Liver (tissue), 3 donors: ENCODE measurements at regions not wholly inside any gene's neighbourhood (a gene's known extent, or its start where the extent isn't known, plus 50 kb on each side); places are given as distances from the start of the nearest gene placed in this dataset.

Experiments used
- CTCF ChIP-seq: fragments of 150-350 bp; IDR thresholded peaks from 2 replicates; pipeline ENCODE4 v1.5.1; 2017; ENCODE audit warnings: improper control_type of control experiment, low read depth, low read length; ENCODE audit not compliant: missing input control
- EGR1 ChIP-seq, 2 donors: IDR thresholded peaks; 2 replicates each; pipeline ENCODE4 v1.6.1; 2016 to 2018; ENCODE audit warnings: antibody characterized with exemption in 2 of 2, low read depth in 2 of 2
- JUND ChIP-seq, 2 donors: IDR thresholded peaks; 2 replicates each; pipeline ENCODE4 v1.6.1; 2016; ENCODE audit warnings: antibody characterized with exemption in 2 of 2
- RAD21 ChIP-seq, 2 donors: IDR thresholded peaks; 2 replicates each; pipeline ENCODE4 v1.6.1; 2016; ENCODE audit warnings: antibody characterized with exemption in 2 of 2, mild to moderate bottlenecking in 2 of 2
- REST ChIP-seq: IDR thresholded peaks from 2 replicates; pipeline ENCODE4 v1.6.1; 2016; ENCODE audit warnings: antibody characterized with exemption, mild to moderate bottlenecking
- TAF1 ChIP-seq: conservative IDR thresholded peaks from 2 replicates; pipeline ENCODE4 v1.6.1; 2016; ENCODE audit warnings: antibody characterized with exemption, mild to moderate bottlenecking
- donor health status: healthy.
- donor health status: healthy.

- TF ChIP-seq CTCF (no peak), EGR1 (IDR thresholded peaks at IDR 0.05; ENCODE audit: low read depth in 2 of 2) (no peak), RAD21 (IDR thresholded peaks at IDR 0.05) (no peak), TAF1 (no peak), REST (no peak), JUND (IDR thresholded peaks at IDR 0.05) (no peak)
Measured at GRCh38 chr6:130309028-130309427, 56.8 kb upstream of the TMEM200A start.
